A673 (cell line): ENCODE measurements at regions not wholly inside any gene's neighbourhood (a gene's known extent, or its start where the extent isn't known, plus 50 kb on each side); places are given as distances from the start of the nearest gene placed in this dataset.

Experiments
- CTCF ChIP-seq: fragments of 300-800, 200-600 bp; sonication (generic); conservative IDR thresholded peaks from 2 replicates; pipeline ENCODE4 v1.5.1; 2017; ENCODE audit warnings: low read depth, mild to moderate bottlenecking, antibody characterized with exemption, low read length, moderate library complexity, mixed read lengths
- EZH2 ChIP-seq: fragments of 200-600 bp; sonication (generic); IDR thresholded peaks from 2 replicates; pipeline ENCODE4 v1.6.1; 2017; ENCODE audit warnings: borderline replicate concordance, low read depth, mild to moderate bottlenecking, mixed read lengths, antibody characterized with exemption, low read length; ENCODE audit not compliant: poor library complexity, severe bottlenecking

GRCh38 chr1:30095051-30095450 lies 628.3 kb downstream of the MATN1 start:
- no peak for TF ChIP-seq CTCF
- TF ChIP-seq EZH2, result no peak
